NCI-H1694 (cell line): ENCODE measurements at regions not wholly inside any gene's neighbourhood (a gene's known extent, or its start where the extent isn't known, plus 50 kb on each side); places are given as distances from the start of the nearest gene placed in this dataset.
"Not testable (repeated sequence)": the region's sequence is repeated elsewhere in the genome, so short reads cannot be mapped to it uniquely, and the experiment has no call there.

Experiments
- DNase-seq: peaks from one replicate; lab custom pipeline; 2025; lab: John Stamatoyannopoulos, UW

DNA sequence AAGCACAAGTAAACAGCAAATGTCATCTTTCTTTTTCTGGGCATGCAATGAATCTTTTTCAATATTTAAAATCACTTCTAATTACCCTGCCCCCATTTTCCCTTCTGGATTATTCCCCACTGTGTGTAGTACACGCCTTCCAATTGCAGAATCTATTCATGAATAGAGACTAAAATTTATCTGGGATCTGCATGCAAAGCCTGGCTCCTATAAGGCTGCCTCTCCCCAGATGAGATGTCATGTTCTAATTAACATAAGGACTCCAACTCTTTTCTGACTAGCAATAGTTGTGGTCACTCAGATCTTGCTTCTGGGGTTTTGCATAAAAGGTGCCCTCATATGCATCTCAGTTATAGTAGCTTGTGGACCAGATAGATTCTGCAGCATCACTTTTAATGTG, 473.5 kb downstream of the BTG1 start:
- no peak for DNase-seq

GRCh38 chr12:91667694-91668093, 478.0 kb downstream of the BTG1 start:
- DNase-seq, result no peak

GRCh38 chr12:91663744-91664143, 481.1 kb upstream of the DCN start:
- no peak for DNase-seq

DNA sequence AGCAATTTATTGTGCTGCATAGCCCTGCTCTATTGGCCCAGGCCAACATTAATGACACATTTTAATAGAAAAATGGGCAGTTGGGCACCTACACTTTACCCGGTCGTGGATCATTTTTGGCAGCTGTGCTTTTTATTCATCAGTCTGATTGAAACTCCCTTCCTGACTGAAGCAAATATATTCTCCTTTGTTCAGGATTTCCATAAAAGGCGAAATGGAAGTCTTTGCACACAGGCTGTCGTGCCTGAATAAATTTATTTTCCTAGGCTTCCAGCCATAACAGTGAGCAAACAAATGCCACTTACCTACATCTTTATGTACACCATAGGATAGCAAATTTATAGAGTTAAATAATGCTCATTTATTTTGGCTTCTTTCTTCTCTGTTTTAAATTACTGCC, 480.7 kb upstream of the DCN start:
- DNase-seq, result no peak

GRCh38 chr12:91662021-91662420, 479.4 kb upstream of the DCN start:
- DNase-seq, result no peak

- DNase-seq, result no peak
These were observed 474.4 kb upstream of the DCN start for GRCh38 chr12:91657032-91657431.

- DNase-seq, result no peak
These were observed 473.3 kb upstream of the DCN start for GRCh38 chr12:91655966-91656365.

DNA sequence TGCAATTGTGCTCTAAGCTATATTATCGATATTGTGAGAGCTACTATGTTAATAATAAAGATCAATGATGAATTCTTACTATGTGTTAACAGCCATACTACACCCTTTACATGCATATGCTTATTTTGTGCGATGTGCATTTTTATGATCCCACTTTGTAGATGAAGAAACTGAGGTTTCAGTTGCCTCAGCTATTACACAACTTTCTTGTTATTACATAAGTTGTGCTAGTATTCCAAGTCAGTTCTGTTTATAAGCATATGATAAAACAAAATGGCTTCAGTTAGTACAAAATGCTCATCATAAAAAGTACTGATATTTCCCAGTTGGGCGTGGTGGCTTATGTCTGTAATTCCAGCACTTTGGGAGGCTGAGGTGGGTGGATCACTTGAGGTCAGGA, 471.5 kb upstream of the DCN start:
- DNase-seq, result no peak

- DNase-seq, result no peak
These were observed 469.1 kb upstream of the DCN start for GRCh38 chr12:91651728-91652127.

DNA sequence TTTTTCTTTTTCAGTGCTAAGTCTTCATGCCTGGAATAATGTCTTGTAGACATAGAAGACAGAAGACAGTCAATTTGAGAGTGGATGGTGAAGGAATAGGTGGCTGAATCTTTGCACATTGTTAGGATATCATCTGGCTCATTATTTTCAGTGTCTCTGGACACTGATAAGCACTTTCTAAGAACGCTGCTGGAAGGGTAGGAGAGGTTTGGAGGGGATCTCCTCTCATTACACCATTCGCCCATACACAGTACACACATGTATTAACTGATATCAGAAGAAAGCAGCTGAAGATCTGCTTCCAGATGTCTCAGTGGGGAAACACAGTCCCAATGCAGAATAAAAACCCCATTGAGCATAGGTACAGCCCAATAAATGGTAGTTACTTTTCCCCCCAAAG, 461.1 kb upstream of the DCN start:
- no peak for DNase-seq

DNA sequence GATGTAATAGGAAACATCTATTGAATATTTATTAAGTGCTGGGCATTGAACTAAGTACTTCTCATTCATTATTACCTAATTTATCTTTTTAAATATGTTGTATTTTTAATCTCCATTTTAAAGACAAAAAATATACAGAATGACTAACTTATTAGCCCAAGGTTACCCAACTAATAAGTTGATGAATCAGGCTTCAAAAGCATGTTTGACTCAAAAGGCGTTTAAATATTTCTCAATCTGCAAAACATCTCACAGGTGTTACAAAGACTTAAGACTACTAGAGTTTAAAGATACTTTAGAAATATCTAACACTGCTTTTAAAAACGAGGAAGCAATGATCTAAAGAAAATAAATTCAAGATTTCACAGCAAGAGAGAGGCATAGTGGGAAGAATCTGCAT, 457.4 kb upstream of the DCN start:
- DNase-seq, result no peak

GRCh38 chr12:91639327-91639726, 456.7 kb upstream of the DCN start:
- DNase-seq, result no peak

DNA sequence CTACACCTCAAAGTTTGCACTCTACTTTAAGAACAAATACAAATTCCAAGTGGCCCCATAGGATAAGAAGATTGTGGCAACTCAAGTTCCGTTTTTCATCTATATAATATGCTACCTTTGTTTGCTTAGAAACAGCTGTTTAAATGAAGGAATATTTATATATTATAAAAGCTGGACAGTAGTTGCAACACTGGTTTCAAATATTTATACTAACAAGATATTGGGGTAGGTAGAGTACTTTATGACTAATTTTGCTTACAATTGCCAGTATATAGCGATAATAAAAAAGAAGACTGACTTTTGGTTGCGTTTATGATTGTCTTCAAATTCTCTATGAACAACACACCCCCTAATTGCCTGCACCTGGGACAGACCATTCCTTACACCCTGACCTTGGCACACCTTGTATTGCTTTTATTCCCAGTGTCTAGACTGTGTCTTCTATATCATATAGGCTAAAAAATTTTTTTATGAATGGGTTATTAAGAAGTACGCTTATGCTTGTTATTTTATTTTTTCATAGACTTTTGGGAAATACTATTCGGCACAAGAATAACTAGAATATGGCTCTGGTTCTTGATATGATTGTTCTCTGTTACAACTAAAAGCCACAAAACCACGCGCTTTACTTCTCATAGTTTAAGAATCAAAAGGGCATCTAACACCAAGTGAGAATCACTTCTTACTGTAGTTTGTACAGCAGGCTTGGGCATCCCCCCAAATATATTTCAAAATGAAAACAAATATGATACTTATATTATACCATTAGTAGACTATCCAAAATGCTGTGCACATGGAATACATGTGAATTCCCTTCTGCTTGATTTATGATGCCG, 455.4 kb upstream of the DCN start:
- DNase-seq, result no peak

GRCh38 chr12:91636721-91637120, 454.1 kb upstream of the DCN start:
- no peak for DNase-seq

GRCh38 chr12:91634386-91634713, 451.7 kb upstream of the DCN start:
- not testable (repeated sequence) for DNase-seq

- DNase-seq, result no peak
These were observed 451.2 kb upstream of the DCN start for GRCh38 chr12:91633734-91634357.

DNA sequence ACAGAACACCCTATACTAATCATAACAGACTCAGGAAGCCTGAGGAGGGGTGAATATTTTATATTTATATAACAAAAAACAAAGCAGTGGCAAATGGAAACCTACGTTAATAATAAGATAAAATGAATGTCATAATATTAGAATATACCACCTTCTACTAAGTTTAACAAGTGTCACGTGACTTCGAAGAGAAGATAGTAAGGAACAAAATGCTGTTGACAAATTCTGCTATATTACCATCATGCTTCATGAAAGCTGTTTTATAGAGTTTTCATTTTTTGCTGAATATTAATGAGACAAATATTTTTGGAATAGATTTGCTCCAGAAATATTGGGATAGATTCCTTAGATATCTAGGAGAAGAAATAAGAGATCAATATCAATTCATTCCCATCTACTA, 450.6 kb upstream of the DCN start:
- no peak for DNase-seq

GRCh38 chr12:91632042-91632786, 449.6 kb upstream of the DCN start:
- DNase-seq, result no peak

- no peak for DNase-seq
These were observed 448.1 kb upstream of the DCN start for GRCh38 chr12:91630596-91631293.

GRCh38 chr12:91630083-91630482, 447.5 kb upstream of the DCN start:
- DNase-seq, result no peak

- no peak for DNase-seq
These were observed 446.8 kb upstream of the DCN start for GRCh38 chr12:91629440-91629839.

GRCh38 chr12:91628656-91629055, 446.0 kb upstream of the DCN start:
- DNase-seq, result no peak

DNA sequence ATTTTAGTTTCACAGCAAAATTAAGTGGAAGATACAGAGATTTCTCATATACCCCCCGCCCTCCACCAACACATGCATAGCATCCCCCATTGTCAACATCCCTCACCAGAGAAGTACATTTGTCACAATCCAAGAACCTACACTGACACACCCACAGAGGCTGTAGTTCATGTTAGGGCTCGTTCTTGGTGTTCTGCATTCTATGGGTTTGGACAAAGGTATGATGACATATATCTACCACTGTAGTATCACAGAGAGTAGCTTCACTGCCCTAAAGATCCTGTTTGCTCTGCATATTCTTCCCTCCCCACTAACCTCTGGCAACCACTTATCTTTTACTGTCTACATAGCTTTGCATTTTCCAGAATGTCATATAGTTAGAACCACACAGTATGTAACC, 444.6 kb upstream of the DCN start:
- DNase-seq, result no peak
